ENCODE measurements at regions not wholly inside any gene's neighbourhood (a gene's known extent, or its start where the extent isn't known, plus 50 kb on each side); places are given as distances from the start of the nearest gene placed in this dataset.

DNA sequence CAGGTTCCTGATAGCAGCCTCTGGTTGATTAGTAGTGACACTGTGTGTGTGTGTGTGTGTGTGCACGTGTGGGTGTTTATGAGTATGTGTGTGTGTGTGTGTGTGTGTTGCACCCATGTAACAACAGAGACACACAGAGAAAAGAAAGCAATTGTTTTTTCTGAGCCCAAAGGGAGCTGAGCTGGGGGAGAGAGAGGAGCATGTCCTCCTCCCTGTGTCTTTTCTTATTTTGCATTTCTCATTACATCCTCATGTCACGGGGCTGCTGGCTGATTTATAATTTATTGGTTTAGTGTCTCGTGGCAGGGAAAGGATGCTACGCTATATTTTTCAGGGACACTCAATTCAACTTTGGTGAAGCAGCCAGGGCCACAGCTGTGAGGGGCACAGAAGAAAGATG is 511.4 kb downstream of the BCOR start:
- Mint-ChIP-seq H3K36me3 (ENCODE audit: low read depth) (no peaks in the 10 kb centered on the region), H3K9me3 (no peaks in the 10 kb centered on the region), H3K27ac (no peak overlapping the region), H3K27me3 (ENCODE audit: low read depth) (no peaks in the 10 kb centered on the region), H3K4me3 (no peak overlapping the region), H3K4me1 (ENCODE audit: low read depth) (peaks cover 4% of the 10 kb centered on the region)

DNA sequence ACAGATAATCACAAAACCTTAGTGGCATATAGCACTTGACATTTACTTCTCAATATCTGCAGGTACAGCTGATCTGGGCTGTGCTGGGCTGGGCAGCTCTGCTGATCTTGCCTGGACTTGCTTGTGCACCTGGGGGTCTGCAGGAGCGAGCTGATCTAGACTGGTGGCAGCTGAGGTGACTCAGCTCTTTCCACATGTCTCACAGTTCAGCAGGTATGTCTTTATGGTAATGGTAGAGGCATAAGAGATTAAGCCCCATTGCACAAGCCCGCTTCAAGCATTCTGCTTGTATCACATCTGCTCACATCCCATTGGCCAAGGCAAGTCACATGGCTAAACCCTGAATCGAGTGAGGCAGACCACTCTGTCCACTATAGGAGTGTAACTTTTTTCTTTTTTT is 506.7 kb downstream of the BCOR start:
- H3K4me3 Mint-ChIP-seq = no peak overlapping the region
- no peaks in the 10 kb centered on the region for H3K9me3 Mint-ChIP-seq
- no peak overlapping the region for H3K27ac Mint-ChIP-seq
- H3K27me3 Mint-ChIP-seq (ENCODE audit: low read depth) = no peaks in the 10 kb centered on the region
- peaks cover 4% of the 10 kb centered on the region for H3K4me1 Mint-ChIP-seq (ENCODE audit: low read depth)
- H3K36me3 Mint-ChIP-seq (ENCODE audit: low read depth) = no peaks in the 10 kb centered on the region

DNA sequence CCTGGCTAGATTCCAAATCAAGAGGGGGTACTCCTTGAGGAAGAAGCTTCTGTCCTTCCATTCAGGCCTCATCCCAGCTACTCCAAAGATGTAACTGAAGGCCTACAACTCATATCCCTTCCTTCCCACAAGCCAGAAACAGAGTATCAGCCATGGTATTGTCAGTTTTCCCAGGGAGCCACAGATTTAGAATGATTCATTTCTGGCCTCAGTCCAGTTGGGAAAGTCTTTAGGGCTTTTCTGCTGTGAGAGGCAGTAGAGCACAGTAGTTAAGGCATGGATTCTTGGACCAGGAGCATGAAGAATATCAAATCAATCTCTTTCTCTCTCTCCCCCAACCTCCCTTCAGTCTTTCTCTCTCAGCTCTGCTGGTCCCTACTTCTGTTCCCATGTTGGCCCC is 505.0 kb downstream of the BCOR start:
- Mint-ChIP-seq H3K27ac (no peak overlapping the region), H3K27me3 (ENCODE audit: low read depth) (no peaks in the 10 kb centered on the region), H3K4me3 (no peak overlapping the region), H3K4me1 (ENCODE audit: low read depth) (peaks cover 3% of the 10 kb centered on the region), H3K9me3 (no peaks in the 10 kb centered on the region), H3K36me3 (ENCODE audit: low read depth) (no peaks in the 10 kb centered on the region)

DNA sequence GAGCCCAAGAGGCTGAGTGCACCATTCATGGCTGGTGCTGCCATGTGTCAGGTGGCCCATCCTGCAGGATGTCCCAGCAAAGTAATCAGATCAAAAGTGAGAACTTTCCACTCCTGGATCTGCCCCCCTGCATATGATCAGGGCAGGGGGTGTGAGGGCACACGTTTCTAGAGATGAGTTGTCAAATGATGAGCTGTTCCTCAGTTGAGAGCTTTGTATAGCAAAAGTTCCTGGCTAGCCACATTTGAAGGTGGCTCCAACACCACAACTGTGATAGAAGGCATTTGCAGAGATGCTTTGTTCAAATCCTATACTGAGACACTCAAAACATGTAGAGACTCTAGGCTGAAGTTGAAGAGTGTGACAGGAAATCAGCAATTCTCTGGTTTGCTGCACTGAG is 501.8 kb downstream of the BCOR start:
- Mint-ChIP-seq H3K36me3 (ENCODE audit: low read depth) (no peaks in the 10 kb centered on the region), H3K4me3 (no peak overlapping the region), H3K27me3 (ENCODE audit: low read depth) (no peaks in the 10 kb centered on the region), H3K9me3 (no peaks in the 10 kb centered on the region), H3K4me1 (ENCODE audit: low read depth) (no peaks in the 10 kb centered on the region), H3K27ac (no peak overlapping the region)

DNA sequence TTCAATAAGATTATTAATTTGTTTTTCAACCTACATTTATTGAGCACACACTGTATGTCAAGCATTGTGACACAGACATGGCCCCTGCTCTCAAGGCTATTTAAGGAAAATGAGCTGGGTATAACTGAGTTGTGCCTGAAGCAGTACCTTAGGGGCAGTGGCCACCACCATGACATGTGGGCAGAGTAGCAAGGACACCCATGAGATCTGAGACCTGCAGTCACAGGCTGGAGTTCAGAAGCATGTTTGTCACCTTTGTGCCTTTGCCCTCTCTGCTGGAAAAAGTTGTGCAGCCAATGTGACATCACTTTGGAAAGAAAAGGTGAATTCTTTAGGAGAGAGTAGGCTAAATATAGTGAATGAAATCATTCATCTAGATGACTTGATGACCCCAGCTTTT is 501.3 kb downstream of the BCOR start:
- no peaks in the 10 kb centered on the region for H3K9me3 Mint-ChIP-seq
- no peaks in the 10 kb centered on the region for H3K27me3 Mint-ChIP-seq (ENCODE audit: low read depth)
- H3K4me3 Mint-ChIP-seq = no peak overlapping the region
- H3K4me1 Mint-ChIP-seq (ENCODE audit: low read depth) = no peaks in the 10 kb centered on the region
- H3K27ac Mint-ChIP-seq = no peak overlapping the region
- no peaks in the 10 kb centered on the region for H3K36me3 Mint-ChIP-seq (ENCODE audit: low read depth)

DNA sequence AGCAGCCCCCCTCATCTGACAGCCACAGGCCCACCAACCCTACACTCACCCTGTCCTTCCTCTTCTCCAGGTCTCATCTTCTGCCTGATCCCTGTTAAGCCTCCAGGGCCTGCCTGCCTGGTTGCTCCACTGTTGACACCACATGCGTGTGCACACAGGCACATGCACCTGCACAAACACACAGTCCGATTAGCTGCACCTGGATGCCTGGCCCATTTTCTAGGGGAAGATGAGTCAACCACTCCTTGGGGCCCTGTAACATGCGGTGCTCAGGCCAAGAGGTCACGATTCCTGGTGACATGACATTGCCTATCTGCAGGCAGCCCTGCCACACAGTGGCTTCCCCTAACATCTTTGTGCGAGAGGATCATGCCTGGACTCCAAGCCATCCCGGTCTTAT is 498.4 kb downstream of the BCOR start:
- Mint-ChIP-seq H3K27me3 (ENCODE audit: low read depth) (no peaks in the 10 kb centered on the region), H3K36me3 (ENCODE audit: low read depth) (no peaks in the 10 kb centered on the region), H3K4me1 (ENCODE audit: low read depth) (no peaks in the 10 kb centered on the region), H3K9me3 (no peaks in the 10 kb centered on the region), H3K27ac (no peak overlapping the region), H3K4me3 (no peak overlapping the region)

DNA sequence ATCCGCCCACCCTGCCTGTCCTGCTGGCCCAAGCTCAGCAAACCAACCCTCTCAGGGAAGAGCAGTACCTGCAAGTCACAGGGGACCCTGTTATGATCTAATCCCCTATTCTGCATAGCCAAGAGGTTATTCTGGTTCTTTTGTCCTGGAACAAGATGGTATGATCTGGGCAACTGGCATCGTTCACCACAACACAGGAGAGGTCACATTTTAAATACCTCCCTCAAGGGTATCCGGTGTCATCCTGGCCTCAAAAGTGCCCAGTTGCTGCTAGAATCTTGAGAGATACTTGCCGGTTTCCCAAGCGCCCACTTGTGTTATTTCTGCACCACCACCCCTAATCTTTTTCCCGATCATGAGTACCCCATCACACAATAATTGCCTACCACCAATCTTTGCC is 497.5 kb downstream of the BCOR start:
- H3K4me3 Mint-ChIP-seq = no peak overlapping the region
- H3K9me3 Mint-ChIP-seq = no peaks in the 10 kb centered on the region
- H3K27me3 Mint-ChIP-seq (ENCODE audit: low read depth) = no peaks in the 10 kb centered on the region

DNA sequence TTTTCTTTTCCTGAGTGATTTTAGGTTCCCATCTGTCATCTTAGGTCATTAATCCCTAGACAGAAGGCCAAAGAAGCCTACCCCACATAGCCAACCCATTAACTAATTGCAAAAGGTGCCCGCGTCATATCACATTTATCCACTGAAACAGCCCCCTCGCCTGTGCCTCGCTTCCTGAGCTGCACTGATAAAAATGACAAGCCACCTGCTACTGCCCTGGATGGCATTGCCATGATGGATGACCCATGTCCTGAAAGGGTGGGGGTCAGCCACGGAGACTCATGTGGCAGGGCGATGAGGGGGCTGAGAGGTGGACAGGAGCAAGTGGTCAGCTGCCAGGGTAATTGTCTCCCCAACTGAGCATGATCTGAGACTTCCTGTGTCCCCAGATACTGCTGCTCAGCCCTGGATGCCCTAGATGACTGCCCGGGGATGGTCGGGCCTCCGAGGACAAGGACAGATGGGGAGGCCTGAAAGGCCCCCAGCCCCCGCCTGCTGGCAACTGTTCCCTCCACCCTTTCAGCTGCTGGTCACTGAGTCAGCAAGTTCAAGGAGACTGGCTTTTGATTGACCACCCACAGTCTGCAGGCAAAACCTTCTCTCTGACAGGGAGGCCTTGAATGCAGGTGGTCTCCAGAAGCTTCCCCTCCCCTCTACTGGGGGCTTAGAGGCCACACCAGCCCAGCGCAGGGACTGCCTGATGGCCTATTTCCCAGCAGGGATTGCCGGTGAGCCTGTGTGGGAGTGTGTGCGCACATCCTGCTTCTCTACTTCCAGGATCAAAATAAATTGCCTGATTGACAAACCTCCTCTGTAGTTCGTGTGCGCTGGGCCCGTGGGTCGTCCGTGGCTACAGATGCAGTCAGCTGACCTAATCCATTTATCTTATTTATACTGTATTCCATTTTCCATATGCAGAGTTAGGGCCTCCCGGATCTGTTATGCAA is 496.3 kb downstream of the BCOR start:
- Mint-ChIP-seq H3K27ac (no peak overlapping the region), H3K4me1 (ENCODE audit: low read depth) (no peaks in the 10 kb centered on the region), H3K36me3 (ENCODE audit: low read depth) (no peaks in the 10 kb centered on the region), H3K4me3 (no peak overlapping the region), H3K9me3 (no peaks in the 10 kb centered on the region), H3K27me3 (ENCODE audit: low read depth) (no peaks in the 10 kb centered on the region)

More for the DNA sequence above, 497.5 kb downstream of the BCOR start:
- no peak overlapping the region for H3K27ac Mint-ChIP-seq
- H3K4me1 Mint-ChIP-seq (ENCODE audit: low read depth) = no peaks in the 10 kb centered on the region
- no peaks in the 10 kb centered on the region for H3K36me3 Mint-ChIP-seq (ENCODE audit: low read depth)

DNA sequence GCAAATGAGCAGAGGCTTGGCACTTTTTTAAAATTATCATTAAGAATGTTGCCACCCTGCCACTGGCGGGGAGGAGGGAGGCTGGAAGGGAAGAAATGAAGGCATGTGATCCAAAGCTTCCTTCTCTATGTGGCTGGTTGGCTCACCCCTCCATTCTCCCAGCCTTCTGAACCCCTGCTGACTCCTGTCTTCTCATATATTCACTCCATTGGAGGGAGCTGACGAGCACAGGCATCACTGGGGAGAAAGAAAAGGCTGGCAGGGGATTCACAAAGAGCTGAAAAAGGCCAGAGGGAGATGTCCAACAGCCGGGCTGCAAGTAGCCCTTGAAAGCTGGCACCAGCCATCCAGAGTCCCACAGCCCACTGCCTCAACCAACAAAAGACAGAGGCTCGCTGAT is 495.6 kb downstream of the BCOR start:
- Mint-ChIP-seq H3K4me1 (ENCODE audit: low read depth) (no peaks in the 10 kb centered on the region), H3K36me3 (ENCODE audit: low read depth) (no peaks in the 10 kb centered on the region), H3K27me3 (ENCODE audit: low read depth) (no peaks in the 10 kb centered on the region), H3K4me3 (no peak overlapping the region), H3K9me3 (no peaks in the 10 kb centered on the region), H3K27ac (no peak overlapping the region)

DNA sequence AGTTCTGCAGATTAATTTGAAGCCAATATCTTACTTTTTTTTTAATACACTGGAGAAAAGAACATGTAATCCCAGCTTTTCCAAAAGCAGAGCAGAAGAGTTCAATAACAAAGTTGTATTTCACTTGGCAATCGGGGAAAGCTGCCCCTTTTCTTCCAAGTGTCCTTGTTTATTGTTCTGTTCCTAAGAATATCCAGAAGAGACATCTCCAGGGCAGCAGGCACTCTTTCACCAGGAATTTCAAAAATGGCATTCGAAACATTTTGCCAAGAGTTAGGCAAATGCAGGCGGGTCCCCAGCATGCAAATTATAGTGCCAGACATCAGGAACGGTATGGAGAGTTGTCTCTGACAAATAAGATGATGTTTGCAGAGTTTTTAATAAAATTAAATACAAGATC is 494.5 kb downstream of the BCOR start:
- H3K4me1 Mint-ChIP-seq (ENCODE audit: low read depth) = no peaks in the 10 kb centered on the region
- H3K9me3 Mint-ChIP-seq = no peaks in the 10 kb centered on the region
- no peaks in the 10 kb centered on the region for H3K27me3 Mint-ChIP-seq (ENCODE audit: low read depth)
- no peak overlapping the region for H3K4me3 Mint-ChIP-seq
- H3K36me3 Mint-ChIP-seq (ENCODE audit: low read depth) = no peaks in the 10 kb centered on the region
- no peak overlapping the region for H3K27ac Mint-ChIP-seq

DNA sequence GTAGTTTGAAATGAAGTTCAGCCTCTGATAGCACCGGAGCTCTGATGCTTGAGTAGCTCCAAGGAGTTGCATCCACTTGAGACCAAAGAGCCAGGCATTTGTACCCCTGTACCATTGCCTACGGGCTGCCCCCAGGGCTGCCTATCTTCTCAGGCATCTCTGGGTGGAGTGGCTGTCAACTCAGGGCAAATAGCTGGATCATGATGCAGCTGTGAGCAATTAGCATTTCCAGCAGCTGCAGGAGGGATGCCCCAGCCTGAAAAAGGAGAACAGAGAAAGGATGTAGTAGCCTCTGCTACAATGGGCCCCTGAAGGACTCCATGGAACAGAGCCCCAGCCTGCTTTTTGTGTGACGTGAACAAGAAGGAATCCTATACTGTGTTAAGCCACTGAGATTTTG is 492.6 kb downstream of the BCOR start:
- H3K9me3 Mint-ChIP-seq = no peaks in the 10 kb centered on the region
- no peaks in the 10 kb centered on the region for H3K36me3 Mint-ChIP-seq (ENCODE audit: low read depth)
- no peaks in the 10 kb centered on the region for H3K4me1 Mint-ChIP-seq (ENCODE audit: low read depth)
- H3K4me3 Mint-ChIP-seq = no peak overlapping the region
- no peak overlapping the region for H3K27ac Mint-ChIP-seq
- no peaks in the 10 kb centered on the region for H3K27me3 Mint-ChIP-seq (ENCODE audit: low read depth)

DNA sequence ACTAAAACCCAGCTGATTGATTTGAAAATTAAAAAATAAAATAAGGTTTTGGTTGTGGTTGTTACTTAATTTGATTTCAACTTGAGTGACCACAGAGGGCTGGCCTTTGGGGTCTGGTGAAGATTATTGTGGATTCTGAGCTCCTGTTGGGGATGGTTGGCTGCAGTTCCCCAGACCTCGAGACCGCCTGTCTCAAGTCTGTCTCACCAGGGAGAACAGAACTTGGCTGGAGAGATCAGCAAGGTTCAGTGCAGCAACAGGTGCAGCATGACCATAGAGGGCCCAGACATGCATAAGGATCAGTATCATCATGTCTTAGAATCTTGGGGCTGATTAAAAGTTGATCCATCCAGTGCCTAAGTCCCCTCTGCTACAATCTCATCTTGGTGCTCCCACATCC is 491.9 kb downstream of the BCOR start:
- no peaks in the 10 kb centered on the region for H3K27me3 Mint-ChIP-seq (ENCODE audit: low read depth)
- H3K36me3 Mint-ChIP-seq (ENCODE audit: low read depth) = no peaks in the 10 kb centered on the region
- H3K4me1 Mint-ChIP-seq (ENCODE audit: low read depth) = no peaks in the 10 kb centered on the region
- no peak overlapping the region for H3K4me3 Mint-ChIP-seq
- H3K9me3 Mint-ChIP-seq = no peaks in the 10 kb centered on the region
- H3K27ac Mint-ChIP-seq = no peak overlapping the region

DNA sequence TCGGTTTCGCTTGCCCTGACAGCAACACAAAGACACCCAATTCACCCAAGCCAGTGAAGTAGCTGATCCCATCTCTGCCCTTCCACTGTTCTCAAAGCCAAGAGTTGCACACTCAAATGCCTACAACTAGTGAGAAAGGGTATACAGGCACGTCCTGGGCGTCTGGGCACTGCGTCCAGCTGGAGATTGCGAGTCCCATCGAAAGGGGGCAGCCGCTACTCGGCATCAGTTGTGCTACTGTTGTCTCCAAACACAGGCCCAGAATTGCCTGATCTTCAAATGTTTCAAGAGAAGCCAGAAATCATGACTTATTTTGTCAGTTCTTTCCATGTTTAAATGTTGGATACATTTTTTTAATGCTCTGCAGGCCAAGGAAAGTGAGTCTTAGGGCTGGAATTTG is 487.8 kb downstream of the BCOR start:
- no peaks in the 10 kb centered on the region for H3K36me3 Mint-ChIP-seq (ENCODE audit: low read depth)
- H3K4me3 Mint-ChIP-seq = no peak overlapping the region
- no peaks in the 10 kb centered on the region for H3K9me3 Mint-ChIP-seq
- H3K27ac Mint-ChIP-seq = no peak overlapping the region
- peaks cover 14% of the 10 kb centered on the region for H3K4me1 Mint-ChIP-seq (ENCODE audit: low read depth)
- H3K27me3 Mint-ChIP-seq (ENCODE audit: low read depth) = no peaks in the 10 kb centered on the region

DNA sequence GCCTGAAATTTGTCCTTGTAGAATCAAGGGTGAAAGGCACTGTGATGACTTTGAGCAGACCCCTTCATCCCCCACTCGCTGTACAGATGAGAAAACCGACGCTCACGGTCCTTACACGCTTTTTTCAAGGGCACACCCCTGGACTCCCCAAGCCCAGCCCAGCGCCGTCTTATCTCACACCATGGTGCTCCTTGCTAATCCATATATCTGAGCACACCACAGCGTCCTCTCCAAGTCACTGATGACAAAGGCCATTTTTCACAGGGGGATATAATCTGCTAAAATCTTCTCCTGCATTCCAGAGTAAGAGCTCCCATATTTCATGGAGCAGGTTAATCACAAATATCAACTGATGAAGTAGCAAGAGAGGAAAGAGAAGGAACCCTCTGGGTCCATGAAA is 486.3 kb downstream of the BCOR start:
- Mint-ChIP-seq H3K27me3 (ENCODE audit: low read depth) (no peaks in the 10 kb centered on the region), H3K4me3 (no peak overlapping the region), H3K9me3 (no peaks in the 10 kb centered on the region), H3K27ac (no peak overlapping the region), H3K4me1 (ENCODE audit: low read depth) (peaks cover 21% of the 10 kb centered on the region), H3K36me3 (ENCODE audit: low read depth) (no peaks in the 10 kb centered on the region)

DNA sequence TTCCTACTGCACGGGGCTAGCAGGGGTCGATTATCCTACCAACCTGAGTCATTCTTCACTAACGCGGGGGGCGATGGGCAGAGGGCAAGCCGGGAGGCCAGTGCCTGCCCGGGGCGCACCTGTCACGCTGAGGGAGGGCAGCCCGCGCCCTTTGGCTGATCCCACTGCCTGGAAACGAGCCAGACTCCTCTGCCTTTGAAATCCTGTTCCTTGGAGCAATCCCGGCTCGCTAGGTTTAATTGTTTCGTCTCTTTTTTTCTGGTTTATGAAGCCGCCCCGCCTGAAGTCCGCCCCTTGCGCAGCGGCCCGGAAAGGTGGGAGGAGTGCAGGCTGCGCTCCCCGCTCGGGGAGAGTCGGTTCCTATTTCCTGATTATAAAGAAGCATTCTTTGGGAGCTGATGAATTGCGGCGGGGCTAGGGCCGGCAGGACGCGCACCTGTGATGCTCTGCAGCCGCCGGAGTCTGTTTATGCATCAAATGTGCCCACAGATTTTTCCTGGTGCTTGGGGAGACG is 484.2 kb downstream of the BCOR start:
- H3K27ac Mint-ChIP-seq = peak overlapping the region; percentile 70
- no peaks in the 10 kb centered on the region for H3K9me3 Mint-ChIP-seq
- H3K27me3 Mint-ChIP-seq (ENCODE audit: low read depth) = no peaks in the 10 kb centered on the region
- no peaks in the 10 kb centered on the region for H3K36me3 Mint-ChIP-seq (ENCODE audit: low read depth)
- H3K4me3 Mint-ChIP-seq = peak overlapping the region; percentile 81
- peaks cover 21% of the 10 kb centered on the region for H3K4me1 Mint-ChIP-seq (ENCODE audit: low read depth)
